GM20000 (cell line): ENCODE measurements at regions not wholly inside any gene's neighbourhood (a gene's known extent, or its start where the extent isn't known, plus 50 kb on each side); places are given as distances from the start of the nearest gene placed in this dataset.

Experiments used
- DNase-seq: peaks from one replicate; pipeline ENCODE4 v3.0.0; 2012; ENCODE audit warnings: low spot score
- CTCF ChIP-seq: IDR thresholded peaks from 2 replicates; pipeline ENCODE4 v1.5.1; 2012; ENCODE audit warnings: mild to moderate bottlenecking, control low read depth; ENCODE audit errors: extremely low read depth, missing control alignments

GRCh38 chr9:103068753-103069152 lies 73.6 kb downstream of the CYLC2 start:
- no peak for DNase-seq
- no peak for TF ChIP-seq CTCF

GRCh38 chr9:103078581-103078980 lies 83.4 kb downstream of the CYLC2 start:
- no peak for DNase-seq
- no peak for TF ChIP-seq CTCF

- no peak for TF ChIP-seq CTCF
- DNase-seq: no peak
Observed at GRCh38 chr9:103082494-103082893, 87.4 kb downstream of the CYLC2 start.

- no peak for TF ChIP-seq CTCF
- no peak for DNase-seq
Observed at GRCh38 chr9:103089357-103089756, 94.2 kb downstream of the CYLC2 start.

- TF ChIP-seq CTCF: no peak
- DNase-seq: no peak
Observed at GRCh38 chr9:103104101-103104500, 109.0 kb downstream of the CYLC2 start.

GRCh38 chr9:103116246-103116645 lies 121.1 kb downstream of the CYLC2 start:
- DNase-seq: no peak
- no peak for TF ChIP-seq CTCF

- TF ChIP-seq CTCF: no peak
Observed at GRCh38 chr9:103126494-103126893, 131.4 kb downstream of the CYLC2 start.

GRCh38 chr9:103139891-103140290 lies 144.8 kb downstream of the CYLC2 start:
- no peak for DNase-seq
- TF ChIP-seq CTCF: no peak

More at GRCh38 chr9:103126494-103126893, 131.4 kb downstream of the CYLC2 start:
- DNase-seq: no peak
